ENCODE measurements at regions not wholly inside any gene's neighbourhood (a gene's known extent, or its start where the extent isn't known, plus 50 kb on each side); places are given as distances from the start of the nearest gene placed in this dataset.

DNA sequence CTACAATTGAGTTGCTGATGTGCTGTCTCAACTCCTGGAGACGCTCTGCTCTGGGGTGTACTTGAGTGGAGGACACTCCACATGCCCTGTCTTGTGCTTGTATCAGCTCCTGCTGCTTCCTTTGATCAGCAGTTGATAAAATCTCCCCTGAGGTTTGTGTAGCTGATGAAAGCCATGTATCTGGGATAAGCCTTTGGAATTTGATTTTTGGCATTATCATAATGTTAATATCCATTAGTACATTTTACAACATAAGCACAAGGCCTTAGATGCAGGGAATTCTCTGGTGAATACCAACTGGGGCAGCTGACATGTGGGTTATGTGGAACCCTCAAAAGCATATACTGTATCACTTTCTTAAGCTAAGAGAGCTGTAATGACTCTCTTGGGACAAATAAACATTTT is 222.7 kb upstream of the ITGA4 start:
- TF ChIP-seq SP1 (IDR thresholded peaks at IDR 0.05; ENCODE audit: low read depth): no peak
- no peak for TF ChIP-seq CBX3 (IDR thresholded peaks at IDR 0.05; ENCODE audit: low read depth)
- TF ChIP-seq FOSL1 (IDR thresholded peaks at IDR 0.05; ENCODE audit: low read depth): no peak
- TF ChIP-seq ATF3 (IDR thresholded peaks at IDR 0.05): no peak
- no peak for TF ChIP-seq CTCF (IDR thresholded peaks at IDR 0.05 in 2 of 3, conservative IDR thresholded peaks at IDR 0.05 in 1 of 3; ENCODE audit: borderline replicate concordance in 1 of 3, insufficient read depth in 1 of 3, low read depth in 2 of 3, low read length in 2 of 3)
- no peak for TF ChIP-seq RAD21 (IDR thresholded peaks at IDR 0.05; ENCODE audit: low read depth)
- no peak for TF ChIP-seq EZH2 (IDR thresholded peaks at IDR 0.05)
- TF ChIP-seq JUND (IDR thresholded peaks at IDR 0.05): no peak
- TF ChIP-seq TCF7L2 (IDR thresholded peaks at IDR 0.05; ENCODE audit: borderline replicate concordance, extremely low read depth, insufficient read depth, insufficient read length): no peak
- TF ChIP-seq CEBPB (IDR thresholded peaks at IDR 0.05; ENCODE audit: low read depth): no peak
- TF ChIP-seq ZFX (IDR thresholded peaks at IDR 0.05): no peak
- no peak for TF ChIP-seq POLR2A (IDR thresholded peaks at IDR 0.05; ENCODE audit: borderline replicate concordance, extremely low read depth, insufficient read depth, insufficient read length)
- TF ChIP-seq MAX (IDR thresholded peaks at IDR 0.05): no peak
- BruUV-seq (replicated peaks): no TSS peak
- Histone ChIP-seq H2AFZ (ENCODE audit: low read depth, low read length, poor library complexity, severe bottlenecking) (no peak overlapping the region), H3K4me2 (ENCODE audit: low read length) (no peak overlapping the region), H3K9me3 (ENCODE audit: control insufficient read depth in 1 of 2, insufficient read depth in 1 of 2, low read depth in 1 of 2, low read length in 2 of 2) (no peaks in the 10 kb centered on the region), H3K36me3 (ENCODE audit: control insufficient read depth in 1 of 2, insufficient read depth in 2 of 2, low read length in 2 of 2) (no peaks in the 10 kb centered on the region), H4K20me1 (ENCODE audit: insufficient read depth) (no peaks in the 10 kb centered on the region), H3K9me2 (ENCODE audit: insufficient read depth) (no peaks in the 10 kb centered on the region), H3K27ac (ENCODE audit: low read depth, low read length) (no peak overlapping the region), H3K4me1 (ENCODE audit: control insufficient read depth in 1 of 2, insufficient read depth in 2 of 2, low read length in 2 of 2) (no peaks in the 10 kb centered on the region), H3K27me3 (ENCODE audit: insufficient read depth, low read length) (no peaks in the 10 kb centered on the region), H3K4me3 (replicated peaks in 1 of 2; ENCODE audit: low read depth in 1 of 2, low read length in 2 of 2) (no peak overlapping the region), H3K9ac (ENCODE audit: low read length) (no peak overlapping the region), H3K79me2 (ENCODE audit: insufficient read depth, low read length) (no peaks in the 10 kb centered on the region)
- DNase-seq (ENCODE audit: low read depth, low spot score): no peak
- ChIA-PET POLR2A (no interaction called here), CTCF (no interaction called here), RAD21 (ENCODE audit: low non-redundant PET in 1 of 2, low total read pairs in 2 of 2, uncharacterized antibody in 2 of 2, unreplicated experiment in 2 of 2) (no interaction called here)
- ATAC-seq: no peak
- intact Hi-C loops (cut with micrococcal nuclease): no loop called here

Measured in HCT116 (cell line).